ENCODE measurements at regions not wholly inside any gene's neighbourhood (a gene's known extent, or its start where the extent isn't known, plus 50 kb on each side); places are given as distances from the start of the nearest gene placed in this dataset.

- TF ChIP-seq CTCF (IDR thresholded peaks at IDR 0.05), result no peak
- Histone ChIP-seq H3K79me2 (ENCODE audit: insufficient read depth, low read length) (no peaks in the 10 kb centered on the region), H3K36me3 (replicated peaks in 1 of 2; ENCODE audit: control insufficient read depth in 1 of 2, insufficient read depth in 2 of 2, low read length in 2 of 2) (no peaks in the 10 kb centered on the region), H3K9ac (ENCODE audit: insufficient read depth, low read length, poor library complexity, severe bottlenecking) (no peak overlapping the region), H2AFZ (ENCODE audit: insufficient read depth, low read depth, low read length, poor library complexity, severe bottlenecking) (no peak overlapping the region), H3K4me1 (ENCODE audit: control insufficient read depth in 1 of 2, insufficient read depth in 2 of 2, low read length in 2 of 2) (no peaks in the 10 kb centered on the region), H3K27ac (ENCODE audit: low read depth in 1 of 2, low read length in 2 of 2) (no peak overlapping the region), H3K4me3 (replicated peaks in 1 of 3; ENCODE audit: low read depth in 2 of 3, low read length in 3 of 3) (no peak overlapping the region), H3K4me2 (replicated peaks; ENCODE audit: extremely low read depth, low read length, poor library complexity, severe bottlenecking) (no peak overlapping the region), H3K9me3 (replicated peaks in 1 of 2; ENCODE audit: control insufficient read depth in 1 of 2, insufficient read depth in 1 of 2, low read length in 2 of 2) (peaks cover 0 to 1% of the 10 kb centered on the region in 2 donors), H3K27me3 (ENCODE audit: control insufficient read depth in 2 of 2, insufficient read depth in 2 of 2, low read length in 2 of 2) (no peaks in the 10 kb centered on the region), H4K20me1 (ENCODE audit: insufficient read depth, low read length) (no peaks in the 10 kb centered on the region)
- H3K36me3 Mint-ChIP-seq, result no peaks in the 10 kb centered on the region
- WGBS (ENCODE audit: insufficient coverage), result 96% methylated on average over 4 of the region's 10 CpGs
- H3K27ac Mint-ChIP-seq, result no peak overlapping the region
- no peak for DNase-seq
- no peak overlapping the region for H3K4me3 Mint-ChIP-seq
- intact Hi-C loops (cut with micrococcal nuclease), result no loop called here
- H3K27me3 Mint-ChIP-seq (ENCODE audit: low read depth in 3 of 3), result no peaks in the 10 kb centered on the region
- H3K9me3 Mint-ChIP-seq, result peaks cover 0 to 4% (median 2%) of the 10 kb centered on the region in 7 donors
- H3K4me1 Mint-ChIP-seq, result no peaks in the 10 kb centered on the region
Measured at GRCh38 chr3:81980596-81981494, 219.4 kb upstream of the GBE1 start.

- Mint-ChIP-seq H3K4me1 (no peaks in the 10 kb centered on the region), H3K27ac (no peak overlapping the region), H3K4me3 (no peak overlapping the region), H3K27me3 (ENCODE audit: low read depth in 3 of 3) (no peaks in the 10 kb centered on the region), H3K36me3 (no peaks in the 10 kb centered on the region), H3K9me3 (peaks cover 0 to 7% (median 5%) of the 10 kb centered on the region in 7 donors)
- no peak overlapping the region for H2AFZ ChIP-seq (ENCODE audit: insufficient read depth, low read depth, low read length, poor library complexity, severe bottlenecking)
- H3K4me2 ChIP-seq (replicated peaks; ENCODE audit: extremely low read depth, low read length, poor library complexity, severe bottlenecking), result no peak overlapping the region
- H3K79me2 ChIP-seq (ENCODE audit: insufficient read depth, low read length), result no peaks in the 10 kb centered on the region
- no peak overlapping the region for H3K27ac ChIP-seq (ENCODE audit: low read depth in 1 of 2, low read length in 2 of 2)
- H3K9ac ChIP-seq (ENCODE audit: insufficient read depth, low read length, poor library complexity, severe bottlenecking), result no peak overlapping the region
- no CpG with 5 or more reads among the region's 2 CpGs for WGBS (ENCODE audit: insufficient coverage)
- H4K20me1 ChIP-seq (ENCODE audit: insufficient read depth, low read length), result no peaks in the 10 kb centered on the region
- intact Hi-C loops (cut with micrococcal nuclease), result no loop called here
- no peak overlapping the region for H3K4me3 ChIP-seq (replicated peaks in 1 of 3; ENCODE audit: low read depth in 2 of 3, low read length in 3 of 3)
- no peak for TF ChIP-seq CTCF (IDR thresholded peaks at IDR 0.05)
- H3K36me3 ChIP-seq (replicated peaks in 1 of 2; ENCODE audit: control insufficient read depth in 1 of 2, insufficient read depth in 2 of 2, low read length in 2 of 2), result no peaks in the 10 kb centered on the region
- no peaks in the 10 kb centered on the region for H3K9me3 ChIP-seq (replicated peaks in 1 of 2; ENCODE audit: control insufficient read depth in 1 of 2, insufficient read depth in 1 of 2, low read length in 2 of 2)
- no peaks in the 10 kb centered on the region for H3K27me3 ChIP-seq (ENCODE audit: control insufficient read depth in 2 of 2, insufficient read depth in 2 of 2, low read length in 2 of 2)
- no peak for DNase-seq
- no peaks in the 10 kb centered on the region for H3K4me1 ChIP-seq (ENCODE audit: control insufficient read depth in 1 of 2, insufficient read depth in 2 of 2, low read length in 2 of 2)
Measured at GRCh38 chr3:81974751-81975150, 213.3 kb upstream of the GBE1 start.

All from CD14-positive monocyte (primary cell).